ENCODE measurements at regions not wholly inside any gene's neighbourhood (a gene's known extent, or its start where the extent isn't known, plus 50 kb on each side); places are given as distances from the start of the nearest gene placed in this dataset.

- no peak overlapping the region for H3K4me3 ChIP-seq (replicated peaks; ENCODE audit: low read depth, low read length)
- no peak for DNase-seq (ENCODE audit: extremely low read depth, low read depth)
- TF ChIP-seq CTCF (IDR thresholded peaks at IDR 0.05; ENCODE audit: low read depth, low read length, missing control alignments) = no peak
These were observed 128.9 kb downstream of the ZNF365 start for GRCh38 chr10:62502995-62503613.

GRCh38 chr10:62503872-62504271 lies 129.7 kb downstream of the ZNF365 start:
- TF ChIP-seq CTCF (IDR thresholded peaks at IDR 0.05; ENCODE audit: low read depth, low read length, missing control alignments) = no peak

GRCh38 chr10:62506371-62506770 lies 132.2 kb downstream of the ZNF365 start:
- H3K4me3 ChIP-seq (replicated peaks; ENCODE audit: low read depth, low read length) = no peak overlapping the region
- DNase-seq (ENCODE audit: extremely low read depth, low read depth) = no peak
- TF ChIP-seq CTCF (IDR thresholded peaks at IDR 0.05; ENCODE audit: low read depth, low read length, missing control alignments) = no peak

More at GRCh38 chr10:62503872-62504271, 129.7 kb downstream of the ZNF365 start:
- H3K4me3 ChIP-seq (replicated peaks; ENCODE audit: low read depth, low read length) = no peak overlapping the region
- DNase-seq (ENCODE audit: extremely low read depth, low read depth) = no peak

GRCh38 chr10:62511238-62511637 lies 137.1 kb downstream of the ZNF365 start:
- TF ChIP-seq CTCF (IDR thresholded peaks at IDR 0.05; ENCODE audit: low read depth, low read length, missing control alignments) = no peak
- H3K4me3 ChIP-seq (replicated peaks; ENCODE audit: low read depth, low read length) = no peak overlapping the region
- DNase-seq (ENCODE audit: extremely low read depth, low read depth) = no peak

GRCh38 chr10:62511656-62512055 lies 137.5 kb downstream of the ZNF365 start:
- no peak overlapping the region for H3K4me3 ChIP-seq (replicated peaks; ENCODE audit: low read depth, low read length)
- DNase-seq (ENCODE audit: extremely low read depth, low read depth) = no peak

GRCh38 chr10:62512732-62513475 lies 138.7 kb downstream of the ZNF365 start:
- H3K4me3 ChIP-seq (replicated peaks; ENCODE audit: low read depth, low read length) = no peak overlapping the region
- DNase-seq (ENCODE audit: extremely low read depth, low read depth) = no peak
- TF ChIP-seq CTCF (IDR thresholded peaks at IDR 0.05; ENCODE audit: low read depth, low read length, missing control alignments) = no peak

More at GRCh38 chr10:62511656-62512055, 137.5 kb downstream of the ZNF365 start:
- TF ChIP-seq CTCF (IDR thresholded peaks at IDR 0.05; ENCODE audit: low read depth, low read length, missing control alignments) = no peak

Data from HFF-Myc (cell line).